Natural killer cell (primary cell): ENCODE measurements at regions not wholly inside any gene's neighbourhood (a gene's known extent, or its start where the extent isn't known, plus 50 kb on each side); places are given as distances from the start of the nearest gene placed in this dataset.
"Not testable (repeated sequence)": the region's sequence is repeated elsewhere in the genome, so short reads cannot be mapped to it uniquely, and the experiment has no call there.

Experiments
- ATAC-seq, 3 donors: fragments of 150-1000 bp in 2 of 3; fragments of 200-7000 bp in 1 of 3; cut with Tn5 transposase; 1 replicate in 1 of 3; 2 replicates in 2 of 3; pipeline ENCODE4 v1.10.0; 2021; ENCODE audit warnings: mild to moderate bottlenecking in 2 of 3, moderate library complexity in 2 of 3
- DNase-seq, 2 donors: peaks; one replicate each; pipeline versions ENCODE4 v3.0.0 to v3.0.0-alpha.2; 2013 to 2021; ENCODE audit warnings: mixed read lengths in 1 of 2
- H3K27ac ChIP-seq: one replicate; pipeline ENCODE4 v1.5.1; 2013; ENCODE audit warnings: mild to moderate bottlenecking, low read length
- H3K27me3 ChIP-seq: one replicate; pipeline ENCODE4 v1.6.1; 2013; ENCODE audit warnings: low read length; ENCODE audit not compliant: control insufficient read depth, insufficient read depth
- H3K36me3 ChIP-seq: one replicate; pipeline ENCODE4 v1.6.1; 2013; ENCODE audit warnings: low read length; ENCODE audit not compliant: control insufficient read depth, insufficient read depth
- H3K4me1 ChIP-seq: one replicate; pipeline ENCODE4 v1.6.1; 2013; ENCODE audit warnings: low read length; ENCODE audit not compliant: control insufficient read depth, insufficient read depth
- H3K4me3 ChIP-seq: one replicate; pipeline ENCODE4 v1.5.1; 2013; ENCODE audit warnings: low read length
- H3K9me3 ChIP-seq: one replicate; pipeline ENCODE4 v1.6.1; 2013; ENCODE audit warnings: low read length; ENCODE audit not compliant: control insufficient read depth, insufficient read depth
- H3K27ac Mint-ChIP-seq, 2 donors: one replicate each; pipeline ENCODE4 v1.8.0; 2022; ENCODE audit warnings: mild to moderate bottlenecking in 2 of 2, mixed read lengths in 2 of 2, moderate library complexity in 1 of 2
- H3K27me3 Mint-ChIP-seq, 2 donors: one replicate each; pipeline ENCODE4 v1.8.0; 2022; ENCODE audit warnings: low read depth in 2 of 2, mixed read lengths in 2 of 2
- H3K36me3 Mint-ChIP-seq: one replicate; pipeline ENCODE4 v1.8.0; 2022; ENCODE audit warnings: mixed read lengths
- H3K4me1 Mint-ChIP-seq, 2 donors: one replicate each; pipeline ENCODE4 v1.8.0; 2022; ENCODE audit warnings: mixed read lengths in 2 of 2
- H3K4me3 Mint-ChIP-seq: one replicate; pipeline ENCODE4 v1.8.0; 2022; ENCODE audit warnings: mild to moderate bottlenecking, moderate library complexity, mixed read lengths
- H3K9me3 Mint-ChIP-seq, 2 donors: one replicate each; pipeline ENCODE4 v1.8.0; 2022; ENCODE audit warnings: mixed read lengths in 2 of 2
- WGBS: methylation state at CpG from one replicate; pipeline ENCODE4 v1.1.7; 2013; ENCODE audit warnings: missing lambda C conversion rate; ENCODE audit not compliant: insufficient coverage; 5-methylcytosine and 5-hydroxymethylcytosine counted together
- intact Hi-C: fragments of 100-400 bp; cut with micrococcal nuclease; formaldehyde crosslinking; loops from one replicate; pipeline ENCODE4 v1.14.2; 2022
- TF ChIP-seq, protein P1 (sequence below): fragments of 200-600 bp; IDR thresholded peaks from one replicate; pipeline ENCODE4 v1.8.0; 2022; ENCODE audit warnings: antibody characterized with exemption

DNA sequence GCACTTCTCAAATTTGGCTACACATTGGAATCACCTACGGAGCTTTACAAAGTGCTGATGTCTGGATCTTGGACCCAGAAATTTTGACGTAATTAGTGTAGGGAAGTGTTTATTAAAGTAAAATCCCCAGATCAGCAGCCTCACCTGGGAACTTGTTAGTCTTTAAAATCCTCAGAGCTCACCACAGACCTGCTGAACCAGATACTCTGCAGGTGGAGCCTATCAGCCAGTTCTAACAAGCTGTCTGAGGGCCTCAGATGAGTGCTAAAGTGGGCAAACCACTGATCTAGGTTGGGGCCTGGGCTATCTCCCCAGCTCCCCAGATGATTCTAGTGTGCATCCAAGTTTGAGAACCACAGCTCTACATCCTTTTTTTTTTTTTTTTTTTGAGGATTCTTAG lies 436.0 kb downstream of the ETS1 start:
- H3K9me3 ChIP-seq, result no peaks in the 10 kb centered on the region
- TF ChIP-seq, protein P1, sequence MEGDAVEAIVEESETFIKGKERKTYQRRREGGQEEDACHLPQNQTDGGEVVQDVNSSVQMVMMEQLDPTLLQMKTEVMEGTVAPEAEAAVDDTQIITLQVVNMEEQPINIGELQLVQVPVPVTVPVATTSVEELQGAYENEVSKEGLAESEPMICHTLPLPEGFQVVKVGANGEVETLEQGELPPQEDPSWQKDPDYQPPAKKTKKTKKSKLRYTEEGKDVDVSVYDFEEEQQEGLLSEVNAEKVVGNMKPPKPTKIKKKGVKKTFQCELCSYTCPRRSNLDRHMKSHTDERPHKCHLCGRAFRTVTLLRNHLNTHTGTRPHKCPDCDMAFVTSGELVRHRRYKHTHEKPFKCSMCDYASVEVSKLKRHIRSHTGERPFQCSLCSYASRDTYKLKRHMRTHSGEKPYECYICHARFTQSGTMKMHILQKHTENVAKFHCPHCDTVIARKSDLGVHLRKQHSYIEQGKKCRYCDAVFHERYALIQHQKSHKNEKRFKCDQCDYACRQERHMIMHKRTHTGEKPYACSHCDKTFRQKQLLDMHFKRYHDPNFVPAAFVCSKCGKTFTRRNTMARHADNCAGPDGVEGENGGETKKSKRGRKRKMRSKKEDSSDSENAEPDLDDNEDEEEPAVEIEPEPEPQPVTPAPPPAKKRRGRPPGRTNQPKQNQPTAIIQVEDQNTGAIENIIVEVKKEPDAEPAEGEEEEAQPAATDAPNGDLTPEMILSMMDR, result no peak
- intact Hi-C loops, result no loop called here
- H3K4me3 ChIP-seq, result no peak overlapping the region
- Mint-ChIP-seq H3K27ac (no peak overlapping the region), H3K4me3 (no peak overlapping the region), H3K4me1 (no peaks in the 10 kb centered on the region), H3K9me3 (no peaks in the 10 kb centered on the region), H3K27me3 (no peaks in the 10 kb centered on the region), H3K36me3 (no peaks in the 10 kb centered on the region)
- no peak for ATAC-seq
- no peaks in the 10 kb centered on the region for H3K4me1 ChIP-seq
- 96% methylated on average over 2 of the region's 2 CpGs for WGBS
- no peaks in the 10 kb centered on the region for H3K36me3 ChIP-seq
- DNase-seq, result no peak
- no peaks in the 10 kb centered on the region for H3K27me3 ChIP-seq
- no peak overlapping the region for H3K27ac ChIP-seq

GRCh38 chr11:128148208-128148607 lies 439.1 kb downstream of the ETS1 start:
- WGBS, result 97% methylated on average over 6 of the region's 6 CpGs
- no peaks in the 10 kb centered on the region for H3K4me1 Mint-ChIP-seq
- Histone ChIP-seq H3K4me1 (no peaks in the 10 kb centered on the region), H3K9me3 (no peaks in the 10 kb centered on the region), H3K27me3 (no peaks in the 10 kb centered on the region), H3K4me3 (no peak overlapping the region), H3K27ac (no peak overlapping the region), H3K36me3 (no peaks in the 10 kb centered on the region)
- no peak overlapping the region for H3K27ac Mint-ChIP-seq
- TF ChIP-seq, protein P1, result no peak
- intact Hi-C loops, result no loop called here
- ATAC-seq, result no peak
- H3K9me3 Mint-ChIP-seq, result no peaks in the 10 kb centered on the region
- no peak overlapping the region for H3K4me3 Mint-ChIP-seq
- DNase-seq, result no peak
- H3K27me3 Mint-ChIP-seq, result no peaks in the 10 kb centered on the region
- H3K36me3 Mint-ChIP-seq, result no peaks in the 10 kb centered on the region

GRCh38 chr11:128146926-128147605 lies 440.3 kb downstream of the ETS1 start:
- Mint-ChIP-seq H3K4me3 (no peak overlapping the region), H3K27ac (no peak overlapping the region), H3K4me1 (no peaks in the 10 kb centered on the region), H3K36me3 (no peaks in the 10 kb centered on the region), H3K9me3 (no peaks in the 10 kb centered on the region), H3K27me3 (no peaks in the 10 kb centered on the region)
- WGBS, result 86% methylated on average over 5 of the region's 5 CpGs
- Histone ChIP-seq H3K9me3 (no peaks in the 10 kb centered on the region), H3K27me3 (no peaks in the 10 kb centered on the region), H3K4me3 (no peak overlapping the region), H3K4me1 (no peaks in the 10 kb centered on the region), H3K36me3 (no peaks in the 10 kb centered on the region), H3K27ac (no peak overlapping the region)
- no peak for DNase-seq
- TF ChIP-seq, protein P1, result no peak
- ATAC-seq, result no peak
- intact Hi-C loops, result no loop called here

DNA sequence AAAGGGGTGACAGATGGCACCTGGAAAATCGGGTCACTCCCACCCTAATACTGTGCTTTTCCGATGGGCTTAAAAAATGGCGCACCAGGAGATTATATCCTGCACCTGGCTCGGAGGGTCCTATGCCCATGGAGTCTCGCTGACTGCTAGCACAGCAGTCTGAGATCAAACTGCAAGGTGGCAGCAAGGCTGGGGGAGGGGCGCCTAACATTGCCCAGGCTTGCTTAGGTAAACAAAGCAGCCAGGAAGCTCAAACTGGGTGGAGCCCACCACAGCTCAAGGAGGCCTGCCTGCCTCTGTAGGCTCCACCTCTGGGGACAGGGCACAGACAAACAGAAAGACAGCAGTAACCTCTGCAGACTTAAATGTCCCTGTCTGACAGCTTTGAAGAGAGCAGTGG lies 447.1 kb downstream of the ETS1 start:
- H3K36me3 Mint-ChIP-seq, H3K27ac Mint-ChIP-seq, H3K27me3 ChIP-seq, ATAC-seq, H3K4me3 Mint-ChIP-seq, H3K9me3 ChIP-seq, H3K27me3 Mint-ChIP-seq, H3K9me3 Mint-ChIP-seq, H3K4me3 ChIP-seq, H3K4me1 ChIP-seq, H3K27ac ChIP-seq, intact Hi-C loops, DNase-seq, H3K36me3 ChIP-seq: not testable (repeated sequence)
- peaks cover 3 to 14% of the 10 kb centered on the region in 2 donors for H3K4me1 Mint-ChIP-seq
- 100% methylated on average over 3 of the region's 6 CpGs for WGBS
